ENCODE measurements at regions not wholly inside any gene's neighbourhood (a gene's known extent, or its start where the extent isn't known, plus 50 kb on each side); places are given as distances from the start of the nearest gene placed in this dataset.

- no peak for DNase-seq
Observed at GRCh38 chr2:236858661-236859060, 227.0 kb upstream of the COPS8 start.

GRCh38 chr2:236859908-236860307, 225.8 kb upstream of the COPS8 start:
- no peak for DNase-seq

- DNase-seq = no peak
Observed at GRCh38 chr2:236861196-236861875, 224.4 kb upstream of the COPS8 start.

- no peak for DNase-seq
Observed at GRCh38 chr2:236861944-236862343, 223.7 kb upstream of the COPS8 start.

- DNase-seq = no peak
Observed at GRCh38 chr2:236862526-236862925, 223.2 kb upstream of the COPS8 start.

GRCh38 chr2:236862961-236863728, 222.5 kb upstream of the COPS8 start:
- no peak for DNase-seq

GRCh38 chr2:236863729-236864126, 222.0 kb upstream of the COPS8 start:
- DNase-seq = no peak

- DNase-seq = no peak
Observed at GRCh38 chr2:236865052-236865451, 220.6 kb upstream of the COPS8 start.

GRCh38 chr2:236866542-236867340, 218.9 kb upstream of the COPS8 start:
- no peak for DNase-seq

- no peak for DNase-seq
Observed at GRCh38 chr2:236867441-236868260, 218.0 kb upstream of the COPS8 start.

- no peak for DNase-seq
Observed at GRCh38 chr2:236870370-236870769, 215.3 kb upstream of the COPS8 start.

GRCh38 chr2:236871500-236872001, 214.1 kb upstream of the COPS8 start:
- DNase-seq = no peak

- DNase-seq = no peak
Observed at GRCh38 chr2:236872015-236872414, 213.7 kb upstream of the COPS8 start.

GRCh38 chr2:236872981-236873380, 212.7 kb upstream of the COPS8 start:
- no peak for DNase-seq

GRCh38 chr2:236873636-236874035, 212.1 kb upstream of the COPS8 start:
- DNase-seq = no peak

- no peak for DNase-seq
Observed at GRCh38 chr2:236874866-236875481, 210.7 kb upstream of the COPS8 start.

GRCh38 chr2:236875906-236876505, 209.7 kb upstream of the COPS8 start:
- DNase-seq = no peak

- DNase-seq = no peak
Observed at GRCh38 chr2:236876642-236877041, 209.0 kb upstream of the COPS8 start.

GRCh38 chr2:236877972-236878371, 207.7 kb upstream of the COPS8 start:
- no peak for DNase-seq

GRCh38 chr2:236879416-236879963, 206.2 kb upstream of the COPS8 start:
- no peak for DNase-seq

GRCh38 chr2:236882074-236882473, 203.6 kb upstream of the COPS8 start:
- no peak for DNase-seq

Data from activated CD8-positive, alpha-beta memory T cell treated with anti-CD3 and anti-CD28 coated beads, Interleukin-2, amount 50 U/mL, for 4 hours (primary cell).